ENCODE measurements at regions not wholly inside any gene's neighbourhood (a gene's known extent, or its start where the extent isn't known, plus 50 kb on each side); places are given as distances from the start of the nearest gene placed in this dataset.

DNA sequence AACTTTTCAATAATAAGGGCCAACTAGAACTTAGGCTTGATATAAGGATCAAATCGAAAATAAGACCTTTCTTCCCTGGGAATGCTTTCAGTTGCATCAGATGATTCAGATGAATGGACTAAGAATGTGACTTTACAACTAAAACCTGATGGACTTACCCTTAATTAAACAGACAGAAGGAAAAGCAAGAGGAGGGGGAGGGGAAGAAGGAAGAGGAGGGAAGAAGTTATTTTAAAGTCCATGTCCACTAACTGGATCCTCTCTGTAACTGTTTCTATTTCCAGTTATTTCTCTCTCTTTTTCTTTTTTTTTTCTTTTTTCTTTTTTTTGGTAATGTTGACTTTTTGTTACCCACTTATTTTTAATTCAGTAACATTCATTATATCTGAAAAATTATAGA is 486.0 kb downstream of the MAFB start:
- DNase-seq = no peak

DNA sequence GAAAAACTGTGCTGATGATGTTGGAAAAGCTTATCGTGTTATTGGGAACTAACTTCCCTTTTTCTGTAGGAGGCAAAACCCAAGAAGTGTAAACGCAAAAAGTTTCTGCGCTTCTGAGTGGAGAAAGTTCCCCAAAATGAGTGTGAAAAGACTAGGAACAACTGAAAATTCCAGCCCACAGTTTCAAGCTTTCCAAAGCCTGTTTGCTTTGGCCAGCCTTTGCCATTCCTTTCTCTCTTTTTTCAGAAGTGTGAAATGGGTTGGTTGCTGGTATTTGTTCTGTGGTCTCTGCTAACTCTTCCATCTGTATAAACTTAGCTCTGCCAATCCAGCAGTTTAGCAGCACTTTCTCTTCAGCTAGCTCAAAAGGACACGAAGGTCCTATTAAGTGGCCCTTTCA is 491.3 kb downstream of the MAFB start:
- peak; percentile 12 to 35 for DNase-seq

DNA sequence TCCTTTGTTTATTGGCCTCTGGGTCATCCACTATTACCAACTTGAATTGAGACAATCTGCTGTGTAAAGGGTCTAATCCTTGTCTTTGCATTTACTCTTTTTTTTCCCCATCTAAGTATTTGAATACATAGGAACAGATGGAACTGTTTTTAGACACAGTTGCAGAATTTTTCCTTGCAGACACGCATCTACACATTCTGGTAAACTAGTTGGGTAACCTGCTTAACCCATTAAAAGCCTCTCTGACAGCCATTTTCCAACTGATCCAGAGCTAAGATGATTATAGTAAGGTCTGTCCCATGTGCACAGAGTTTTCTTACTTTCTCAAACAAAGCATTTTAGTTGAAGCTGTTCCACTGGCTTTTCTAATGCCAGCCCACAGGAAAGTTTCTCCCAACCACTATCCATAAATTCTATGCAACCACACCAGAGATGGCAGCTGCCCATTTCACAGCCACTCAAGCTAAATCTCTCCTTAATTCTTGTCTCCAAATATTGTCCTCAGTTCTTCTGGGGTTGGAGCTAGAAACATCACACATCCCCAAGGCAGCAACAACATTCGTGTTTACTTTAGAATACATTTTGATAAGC is 492.1 kb downstream of the MAFB start:
- no peak for DNase-seq

DNA sequence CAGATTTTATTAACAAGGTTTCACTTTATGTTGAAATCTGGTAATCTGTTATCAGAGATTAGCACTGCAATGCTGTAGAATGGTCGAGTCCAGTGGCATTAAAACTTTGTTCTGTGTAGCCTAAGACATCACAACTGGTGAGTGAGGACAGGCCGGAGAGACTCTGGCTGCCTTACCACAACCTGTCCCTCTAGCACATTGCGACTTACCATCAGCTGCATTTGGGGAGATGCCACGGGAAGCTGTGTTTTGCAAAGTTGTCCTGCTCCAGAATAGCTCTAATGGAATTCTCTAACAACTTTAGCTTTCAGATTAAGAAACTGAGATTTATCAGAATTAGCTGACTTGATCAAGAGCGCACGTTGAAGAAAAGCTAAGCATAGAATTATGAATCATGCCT is 493.3 kb downstream of the MAFB start:
- no peak for DNase-seq

DNA sequence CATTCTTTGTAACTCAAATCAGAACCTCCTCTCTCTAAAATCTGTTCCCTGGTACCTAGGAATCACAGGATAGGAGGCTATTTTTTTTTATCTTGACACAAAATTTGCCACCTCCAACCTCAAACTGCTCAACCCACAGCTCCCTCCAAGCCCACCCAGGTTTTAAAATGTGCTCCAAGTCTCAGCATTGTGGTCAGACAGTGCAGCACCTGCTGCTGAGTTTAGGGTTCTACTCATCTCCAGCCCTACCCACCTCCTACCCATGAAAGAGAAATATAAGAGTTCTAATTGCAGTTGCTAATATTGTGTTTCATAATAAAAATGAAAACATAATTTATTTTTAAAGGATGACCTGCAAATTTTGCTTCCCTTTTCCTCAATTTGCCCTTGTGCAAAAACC is 496.5 kb downstream of the MAFB start:
- DNase-seq = no peak

DNA sequence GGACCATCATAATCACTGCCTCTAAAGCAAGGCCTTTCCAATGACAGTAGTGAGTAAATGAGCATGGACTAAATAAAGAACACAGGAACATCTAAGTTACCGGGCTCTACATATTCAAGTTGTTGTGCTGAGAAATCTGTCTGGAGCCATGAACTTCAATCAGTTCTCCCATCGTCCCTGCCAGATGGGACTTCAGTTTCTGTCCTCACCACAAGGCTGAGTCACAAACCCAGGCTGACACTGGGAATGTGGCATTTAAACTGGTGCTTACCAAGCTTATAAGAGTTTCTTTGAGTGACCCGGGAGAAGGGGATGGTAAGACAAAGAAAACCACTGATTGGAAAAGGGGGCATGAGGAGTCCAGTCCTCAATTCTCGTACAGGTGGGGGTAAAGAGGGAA is 497.0 kb downstream of the MAFB start:
- peak in 1 of 2 donors; percentile 17 for DNase-seq

DNA sequence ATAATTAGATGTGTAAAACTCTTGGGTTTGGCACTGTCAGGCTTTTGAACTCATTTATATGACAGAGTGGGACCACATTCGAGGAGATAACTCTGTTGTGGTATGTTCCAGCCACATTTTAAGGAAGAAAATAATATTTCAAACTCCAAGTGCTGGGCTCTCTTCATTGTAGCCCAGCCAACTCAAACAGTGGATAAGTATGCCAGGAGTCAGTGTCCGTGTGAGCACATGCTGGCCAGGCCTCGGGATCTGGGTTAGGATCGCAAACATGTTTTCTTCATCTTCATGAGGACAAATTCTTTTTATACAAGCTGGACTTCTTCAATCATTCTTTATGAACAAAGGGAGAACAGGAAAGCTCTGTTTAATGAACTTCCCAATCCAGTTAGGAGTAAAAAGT is 497.5 kb downstream of the MAFB start:
- no peak for DNase-seq

DNA sequence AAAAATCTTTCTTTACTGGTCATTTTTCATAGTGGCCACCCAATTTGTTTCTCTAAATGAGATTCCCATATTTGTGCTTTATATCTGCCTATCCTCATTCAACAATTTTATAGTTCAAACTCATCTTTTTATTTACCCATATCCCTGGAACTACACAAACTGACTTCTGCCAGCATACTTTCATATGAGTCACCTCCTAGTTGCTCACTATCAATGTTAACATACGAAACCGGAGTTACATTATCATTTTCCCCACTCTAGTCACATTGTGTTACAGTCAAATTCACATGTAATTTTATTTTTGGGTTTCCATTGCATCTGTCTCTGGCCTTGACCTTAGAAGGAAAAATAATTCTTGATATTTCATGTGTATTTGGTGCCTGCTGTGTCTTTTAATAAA is 499.4 kb downstream of the MAFB start:
- no peak for DNase-seq

DNA sequence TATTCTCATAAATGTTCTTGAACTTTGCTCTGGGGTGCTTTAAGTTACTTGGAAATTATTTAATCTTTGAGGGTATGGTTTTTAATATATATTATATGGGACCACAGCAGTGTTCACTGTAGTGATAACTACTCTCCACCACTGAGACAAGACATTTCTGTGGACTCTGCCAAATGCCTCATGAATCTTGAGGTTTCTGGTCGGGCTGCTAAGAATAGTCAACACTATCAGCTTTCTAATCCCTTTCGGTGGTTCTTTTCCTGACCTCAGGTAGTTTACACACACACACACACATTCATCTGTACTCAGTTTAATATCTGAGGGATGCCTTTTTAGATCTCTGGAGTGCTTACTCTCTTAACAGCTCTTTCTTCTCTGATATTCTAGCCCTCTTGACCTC is 500.7 kb downstream of the MAFB start:
- DNase-seq = no peak

DNA sequence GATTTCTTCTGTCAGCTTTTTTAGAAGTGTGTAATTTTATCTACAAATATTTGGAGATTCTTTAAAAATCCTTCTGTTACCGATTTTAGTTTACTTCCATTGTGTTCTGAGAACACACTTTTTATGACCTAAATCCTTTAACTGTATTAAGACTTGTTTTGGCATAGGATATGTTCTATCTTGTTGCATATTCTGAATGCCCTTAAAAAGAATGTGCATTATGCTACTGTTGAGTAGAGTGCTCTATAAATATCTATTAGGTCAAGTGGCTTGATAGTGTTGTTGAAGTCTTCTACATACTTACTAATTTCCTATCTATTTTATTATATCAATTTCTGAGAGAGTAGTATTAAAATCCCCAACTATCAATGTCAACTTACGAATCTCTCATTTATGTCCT is 502.2 kb downstream of the MAFB start:
- DNase-seq = no peak

DNA sequence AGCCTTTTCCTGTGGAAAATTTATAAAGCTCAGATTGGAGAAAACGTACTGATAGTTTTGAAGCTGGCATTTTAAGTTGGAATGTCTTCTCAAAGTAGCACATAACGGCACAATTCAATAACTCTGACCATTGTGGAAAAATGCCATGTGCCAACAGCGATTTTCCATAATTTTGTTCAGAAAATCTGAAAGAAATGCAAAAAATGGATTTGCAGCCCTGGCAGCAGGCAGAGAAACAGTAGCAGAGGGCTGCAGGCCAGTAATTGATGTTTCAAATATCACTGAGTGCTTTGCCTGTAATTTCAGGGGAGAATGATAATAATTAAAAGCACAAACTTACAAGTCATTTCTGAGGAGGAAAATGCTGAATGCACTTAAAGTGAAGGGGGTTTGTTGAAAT is 507.4 kb downstream of the MAFB start:
- DNase-seq = no peak

DNA sequence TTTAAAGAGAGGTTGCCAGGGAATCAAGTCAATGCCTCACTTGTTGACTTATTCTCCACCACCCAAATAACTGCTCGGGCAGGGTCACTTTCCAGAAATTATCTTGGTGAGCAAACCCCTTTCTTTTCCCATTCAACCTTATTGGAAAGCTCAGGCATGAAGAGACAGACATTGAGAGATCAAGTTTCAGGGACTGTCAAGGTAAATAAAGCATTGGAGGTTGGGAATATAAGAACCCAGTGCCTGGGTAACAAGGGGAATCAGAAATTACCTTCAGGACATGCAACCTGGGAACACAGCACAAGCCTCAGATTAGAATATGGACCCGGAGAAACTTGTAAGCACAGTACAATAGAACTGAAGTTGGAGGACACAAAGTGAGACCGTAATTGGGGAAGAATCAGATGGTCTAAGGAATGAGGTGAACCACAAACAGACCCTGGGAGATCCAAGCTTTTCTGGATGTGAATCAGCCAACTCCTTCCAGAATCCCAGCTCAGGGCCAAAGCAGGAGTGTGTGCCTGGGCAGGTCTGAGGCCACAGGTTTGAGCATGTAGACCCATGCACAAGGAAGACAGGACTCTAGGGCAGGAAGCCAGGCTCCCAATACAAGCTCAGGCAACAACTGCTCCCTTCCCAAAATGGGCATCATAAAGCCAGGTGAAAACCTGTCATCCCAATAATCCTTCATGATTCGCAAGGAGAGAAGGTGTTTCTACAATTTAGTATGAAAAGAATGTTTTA is 512.8 kb downstream of the MAFB start:
- DNase-seq = no peak

DNA sequence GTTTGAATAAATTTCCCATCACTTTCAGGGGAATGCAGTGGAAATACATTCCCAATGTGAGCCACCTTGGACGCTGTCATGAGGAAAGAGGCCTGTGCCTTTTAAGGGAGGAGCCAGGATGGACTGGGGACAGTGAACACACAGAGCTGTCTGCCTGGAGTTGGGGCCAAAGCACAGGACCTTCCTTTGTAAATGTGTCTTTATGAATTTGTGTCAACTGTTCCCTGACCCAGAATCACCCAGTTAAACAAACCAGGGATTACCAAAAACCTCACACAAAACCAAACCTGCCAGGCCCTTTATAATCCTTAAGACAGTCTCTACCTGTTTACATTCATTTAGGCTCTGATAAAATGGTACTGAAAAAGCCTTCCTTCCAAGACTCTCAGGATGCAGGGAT is 513.7 kb downstream of the MAFB start:
- no peak for DNase-seq

DNA sequence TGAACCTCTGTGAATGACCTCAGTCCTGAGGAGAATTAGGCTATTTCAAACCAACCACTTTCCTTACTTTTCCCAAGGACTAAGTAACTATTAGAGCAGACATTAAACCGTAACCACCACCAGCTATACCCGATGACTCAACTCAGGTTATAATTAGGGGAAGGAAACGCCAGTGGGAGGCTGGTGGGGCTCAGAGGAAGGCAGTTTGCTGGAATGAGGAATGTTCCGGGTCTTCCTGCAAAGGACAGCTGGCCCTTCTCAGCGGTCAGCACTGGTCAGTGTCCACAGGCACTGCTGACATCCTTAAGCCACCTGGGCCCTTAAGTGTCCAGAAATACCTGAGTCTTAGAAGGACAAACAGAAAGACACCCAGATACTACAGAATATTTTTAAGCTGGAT is 515.2 kb downstream of the MAFB start:
- peak in 1 of 2 donors; percentile 29 for DNase-seq

DNA sequence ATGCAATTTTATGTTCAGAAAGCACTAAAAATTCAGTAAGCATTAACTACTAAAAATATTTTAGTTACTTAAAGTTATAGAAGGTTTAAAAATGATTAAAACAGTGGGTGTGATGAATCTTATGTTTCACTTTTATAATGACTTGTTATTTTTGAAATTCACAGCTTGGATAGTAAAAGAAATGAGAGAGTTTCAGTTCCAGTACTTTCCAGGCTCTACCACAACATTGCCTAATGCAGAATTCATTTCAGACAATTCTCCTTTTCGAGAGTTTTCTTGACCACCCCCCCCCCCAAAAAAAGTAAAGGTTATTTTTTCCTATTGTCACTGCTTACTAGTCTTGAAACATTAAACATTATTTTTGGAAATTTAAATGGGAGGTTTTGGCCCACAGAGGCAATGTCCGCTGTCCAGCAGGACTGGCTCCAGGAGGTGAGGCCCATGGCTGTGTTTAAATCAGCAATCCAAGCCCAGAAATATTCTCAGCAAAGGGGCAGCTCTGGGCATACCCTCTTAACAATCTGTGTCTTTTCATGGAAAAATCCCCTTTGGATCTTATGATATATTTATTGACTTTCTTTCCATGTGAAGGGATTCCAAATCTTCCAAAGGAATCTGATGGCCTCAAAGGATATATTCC is 519.9 kb downstream of the MAFB start:
- peak in 1 of 2 donors; percentile 15 for DNase-seq

DNA sequence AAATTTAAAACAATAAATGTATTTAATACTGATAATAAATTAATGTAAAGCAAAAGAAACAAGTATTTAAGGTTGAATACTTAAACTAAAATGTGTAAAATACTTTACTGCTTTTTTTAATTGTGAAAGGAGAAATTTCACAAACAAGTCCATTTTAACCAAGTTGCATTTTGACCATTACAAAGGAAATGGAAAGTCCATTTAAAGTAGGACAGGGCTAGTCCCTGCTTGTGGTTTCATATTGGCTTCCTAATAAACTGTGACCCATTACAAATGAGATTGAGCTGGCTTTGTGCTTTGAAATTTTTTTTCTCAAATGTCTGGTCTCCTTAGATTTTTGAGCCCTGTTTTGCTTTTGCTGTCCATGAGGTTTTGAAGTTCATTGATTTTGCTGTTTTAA is 527.6 kb downstream of the MAFB start:
- peak in 1 of 2 donors; percentile 7 for DNase-seq

DNA sequence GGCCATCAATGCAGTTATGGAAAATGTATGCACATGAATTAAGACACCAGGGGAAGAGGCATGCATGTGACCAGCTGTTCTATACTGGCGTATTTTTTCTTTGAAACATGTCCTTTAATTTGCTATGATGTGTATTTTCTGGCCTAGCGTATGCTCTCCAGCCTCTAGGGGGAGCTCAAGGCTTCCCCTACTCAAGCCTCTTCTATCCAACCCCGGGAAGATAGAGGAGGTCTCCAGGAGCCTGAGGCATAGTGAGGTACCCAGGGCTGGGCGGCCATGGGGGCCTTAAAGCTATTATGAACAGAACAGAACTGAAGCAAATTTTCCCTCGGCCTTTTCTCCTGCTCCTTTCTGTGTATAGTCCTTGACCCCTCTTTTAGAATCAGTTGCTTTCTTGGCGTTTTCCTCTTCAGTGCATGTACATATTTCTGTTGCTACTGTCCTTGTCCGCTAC is 528.9 kb downstream of the MAFB start:
- peak; percentile 50 to 83 for DNase-seq

DNA sequence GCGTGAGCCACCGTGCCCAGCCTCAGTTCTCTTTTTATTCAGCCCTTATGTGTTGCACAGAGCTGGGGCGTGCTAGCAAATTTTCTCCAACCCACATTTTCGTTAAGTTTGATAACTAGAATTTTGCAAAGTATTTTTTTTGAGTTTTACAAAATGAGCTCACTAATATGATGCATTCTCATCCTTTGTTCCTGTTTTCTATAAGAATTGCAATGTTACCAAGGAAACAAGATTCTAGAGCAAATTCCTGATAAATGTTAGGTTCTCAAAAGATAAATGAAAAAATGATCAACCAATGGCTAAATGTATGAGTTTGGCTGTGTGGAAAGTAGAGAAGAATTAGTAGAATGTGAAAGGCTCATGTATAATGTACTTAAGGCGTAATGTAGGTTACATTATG is 529.8 kb downstream of the MAFB start:
- DNase-seq = peak in 1 of 2 donors; percentile 17

DNA sequence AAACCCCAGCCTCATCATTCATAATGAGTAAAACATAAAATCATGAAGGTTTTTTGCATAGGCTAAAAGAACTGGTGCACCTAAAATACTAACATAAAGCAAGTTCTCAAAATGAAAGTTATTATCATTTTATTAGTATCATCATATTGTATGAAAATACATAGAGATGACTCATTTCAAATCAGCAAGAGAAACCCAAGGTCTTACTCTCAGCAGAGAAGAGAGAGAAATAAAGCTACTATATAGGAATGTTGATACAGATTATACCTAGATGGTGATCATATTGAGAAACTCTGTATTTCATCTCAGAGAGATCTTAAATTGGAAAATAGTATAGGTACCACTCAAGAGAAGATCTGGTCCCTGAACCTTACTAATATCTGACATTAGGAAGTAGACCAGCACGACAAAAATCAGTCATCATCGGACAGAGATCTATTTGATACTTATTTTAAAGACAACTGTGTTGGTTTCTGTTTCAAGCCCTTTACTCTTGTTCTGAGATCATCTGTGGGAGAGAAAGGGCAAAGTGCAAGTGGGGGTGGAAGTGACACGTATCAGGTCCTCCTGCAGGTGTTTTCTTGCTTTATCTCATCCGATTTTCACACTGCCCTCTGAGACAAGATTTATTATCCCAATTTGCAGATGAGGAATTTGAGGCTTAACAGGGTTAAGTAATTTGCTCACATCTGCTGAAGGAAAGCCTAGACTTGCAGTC is 532.3 kb downstream of the MAFB start:
- DNase-seq = no peak

DNA sequence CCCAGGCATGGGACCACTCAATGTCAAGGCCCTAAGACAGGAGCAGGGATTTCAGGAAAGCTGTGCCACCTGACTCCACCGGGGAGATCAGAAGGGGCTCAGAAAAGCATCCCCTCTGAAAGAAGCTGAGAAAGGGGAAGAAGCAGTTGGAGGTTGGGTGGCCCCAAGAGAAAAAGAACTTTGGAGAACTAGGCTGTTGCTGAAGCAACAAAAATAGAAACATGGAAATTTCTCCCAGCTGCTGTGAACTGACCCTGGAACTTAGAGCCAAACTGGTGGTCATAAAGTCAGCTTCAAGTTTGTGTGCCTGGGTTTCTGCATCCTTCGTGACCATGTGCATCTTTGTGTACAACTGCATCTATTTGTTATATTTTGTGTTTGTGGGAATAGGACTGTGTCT is 534.5 kb downstream of the MAFB start:
- DNase-seq = no peak

DNA sequence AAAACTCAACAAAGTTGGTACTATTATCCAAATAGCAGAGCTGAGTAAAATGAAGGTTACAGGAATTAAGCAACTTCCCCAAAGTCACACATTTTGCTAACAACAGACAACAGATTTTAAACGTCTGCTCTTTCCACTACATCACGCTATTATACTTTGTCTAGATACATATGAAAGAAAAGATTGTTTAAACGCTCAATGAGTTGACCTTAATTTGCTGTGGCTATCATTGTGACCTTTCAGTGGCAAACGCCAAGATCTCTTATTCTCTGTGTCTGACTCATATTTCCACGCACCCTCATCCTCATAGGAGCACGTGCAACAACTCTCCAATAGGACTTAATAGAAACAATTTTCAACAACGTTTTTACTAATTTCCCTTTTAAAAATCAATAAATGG is 540.1 kb downstream of the MAFB start:
- no peak for DNase-seq

DNA sequence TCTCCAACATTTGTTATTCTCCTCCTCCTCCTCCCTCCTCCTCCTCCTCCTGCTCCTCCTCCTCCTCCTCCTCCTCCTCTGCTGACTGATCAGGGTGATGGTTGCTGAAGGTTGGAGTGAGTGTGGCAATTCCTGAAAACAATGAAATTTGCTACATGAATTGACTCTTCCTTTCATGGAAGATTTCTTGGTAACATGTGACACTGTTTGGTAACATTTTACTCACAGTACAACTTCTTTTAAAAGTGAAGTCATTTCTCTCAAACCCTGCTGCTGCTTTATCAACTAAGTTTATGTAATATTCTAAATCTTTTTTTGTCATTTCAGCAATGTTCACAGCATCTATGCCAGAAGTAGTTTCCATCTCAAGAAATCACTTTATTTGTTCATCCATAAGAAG is 543.0 kb downstream of the MAFB start:
- DNase-seq = peak; percentile 15 to 32

DNA sequence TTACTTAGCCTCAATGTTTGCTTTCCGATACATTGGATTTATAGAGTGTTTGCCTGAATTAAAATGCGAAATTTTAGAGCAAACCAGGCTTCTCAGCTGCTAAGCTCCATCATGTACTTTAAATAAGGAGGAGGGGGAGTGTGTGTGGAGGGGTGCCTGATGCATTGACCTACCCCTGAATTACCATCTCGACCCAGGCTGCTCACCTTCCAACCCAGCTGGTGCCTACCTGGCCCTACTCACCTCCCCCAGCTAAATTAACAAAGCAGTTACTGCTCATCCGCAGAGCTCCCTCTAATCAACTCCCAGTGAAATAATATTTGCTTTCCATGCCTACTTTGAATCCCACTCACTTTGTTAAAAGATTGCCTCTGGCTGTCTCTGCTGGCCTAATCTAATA is 544.5 kb downstream of the MAFB start:
- DNase-seq = no peak

DNA sequence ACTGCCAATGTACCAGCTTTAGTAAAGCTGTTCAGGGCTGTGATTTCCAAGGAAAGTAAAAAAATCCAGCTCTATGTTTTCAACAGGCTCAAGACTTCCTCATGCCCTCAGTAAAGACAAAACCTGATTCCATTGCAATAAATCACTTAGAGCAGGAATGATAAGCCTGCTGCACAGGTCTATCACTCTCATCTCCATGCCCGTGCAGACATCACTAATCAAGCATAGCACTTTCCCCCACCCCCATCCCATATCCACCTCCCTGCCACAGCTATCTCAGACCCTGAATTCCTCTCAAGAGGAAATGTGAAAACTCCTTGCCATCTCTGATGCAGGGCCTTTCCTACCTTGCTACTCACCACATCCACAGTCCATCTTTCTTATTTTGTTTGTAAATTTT is 554.9 kb downstream of the MAFB start:
- no peak for DNase-seq
